Tibial nerve (tissue), 4 donors: ENCODE measurements at regions not wholly inside any gene's neighbourhood (a gene's known extent, or its start where the extent isn't known, plus 50 kb on each side); places are given as distances from the start of the nearest gene placed in this dataset.

Experiments used
- DNase-seq, 2 donors: peaks; one replicate each; pipeline ENCODE4 v3.0.0-alpha.2; 2019; ENCODE audit warnings: low spot score in 2 of 2
- H3K27ac ChIP-seq, 4 donors: fragments of 200-600 bp; sonication (generic) in 3 of 4; one replicate each; pipeline ENCODE4 v1.5.1; 2017 to 2019; ENCODE audit warnings: mild to moderate bottlenecking in 1 of 4
- H3K27me3 ChIP-seq, 2 donors: fragments of 200-600 bp; sonication (generic) in 1 of 2; one replicate each; pipeline versions ENCODE4 v1.5.1 to v1.6.0; 2017 to 2019
- H3K36me3 ChIP-seq, 3 donors: fragments of 200-600 bp; sonication (generic); one replicate each; pipeline ENCODE4 v1.5.1; 2018 to 2019
- H3K4me1 ChIP-seq, 4 donors: fragments of 200-600 bp; sonication (generic) in 3 of 4; one replicate each; pipeline ENCODE4 v1.5.1; 2017 to 2019
- H3K4me3 ChIP-seq, 4 donors: fragments of 200-600 bp; sonication (generic) in 3 of 4; one replicate each; pipeline ENCODE4 v1.5.1; 2017 to 2019; ENCODE audit warnings: mild to moderate bottlenecking in 1 of 4, moderate library complexity in 1 of 4
- H3K9me3 ChIP-seq, 4 donors: fragments of 200-600 bp; sonication (generic) in 3 of 4; one replicate each; pipeline ENCODE4 v1.5.1; 2017 to 2019
- EP300 ChIP-seq, 2 donors: sonication (generic); formaldehyde crosslinking; IDR thresholded peaks; one replicate each; pipeline ENCODE4 v1.6.1; 2017; ENCODE audit warnings: antibody characterized with exemption in 2 of 2, mild to moderate bottlenecking in 1 of 2
- POLR2A ChIP-seq, 2 donors: fragments of 450-650 bp; IDR thresholded peaks; one replicate each; pipeline ENCODE4 v1.6.1; 2017; ENCODE audit warnings: antibody characterized with exemption in 2 of 2, mild to moderate bottlenecking in 2 of 2, moderate library complexity in 2 of 2
- whole genome bisulfite sequencing, 2 donors: methylation state at CpG; one replicate each; pipeline ENCODE4 v1.1.5; 2018; 5-methylcytosine and 5-hydroxymethylcytosine counted together
- TF ChIP-seq, protein P1 (sequence below), 5 experiments: fragments of 200-600 bp in 3 of 5; fragments of 450-650 bp in 2 of 5; sonication (generic) in 3 of 5; IDR thresholded peaks; one replicate each; pipeline ENCODE4 v1.5.1; 2016 to 2019; ENCODE audit warnings: antibody characterized with exemption in 5 of 5, mild to moderate bottlenecking in 3 of 5, moderate library complexity in 2 of 5

DNA sequence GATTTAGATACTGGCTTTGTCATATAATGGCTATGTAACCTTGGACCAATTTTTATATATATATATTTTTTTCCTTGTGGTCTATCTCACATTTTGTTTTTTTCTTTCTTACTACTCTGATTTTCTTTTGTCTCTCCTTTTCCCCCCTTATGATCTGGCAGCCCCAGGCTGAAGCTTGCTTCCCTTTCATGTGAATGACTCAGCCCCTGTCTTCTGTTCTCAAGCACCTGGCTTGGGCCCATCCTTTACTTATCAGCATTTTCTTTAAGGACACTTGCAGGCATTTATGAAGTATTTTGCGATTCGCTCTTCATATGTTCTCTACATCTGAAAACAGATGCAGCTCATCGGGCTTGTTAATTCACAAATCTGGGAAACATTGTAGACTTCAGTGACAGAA lies 163.6 kb downstream of the SPRY2 start:
- 95 to 99% methylated on average over 3 of the region's 3 CpGs for WGBS, 2 donors
- DNase-seq = no peak
- no peaks in the 10 kb centered on the region for H3K27me3 ChIP-seq
- H3K9me3 ChIP-seq = no peaks in the 10 kb centered on the region
- no peak overlapping the region for H3K4me3 ChIP-seq
- H3K27ac ChIP-seq = no peak overlapping the region
- H3K4me1 ChIP-seq = no peaks in the 10 kb centered on the region
- TF ChIP-seq, protein P1, sequence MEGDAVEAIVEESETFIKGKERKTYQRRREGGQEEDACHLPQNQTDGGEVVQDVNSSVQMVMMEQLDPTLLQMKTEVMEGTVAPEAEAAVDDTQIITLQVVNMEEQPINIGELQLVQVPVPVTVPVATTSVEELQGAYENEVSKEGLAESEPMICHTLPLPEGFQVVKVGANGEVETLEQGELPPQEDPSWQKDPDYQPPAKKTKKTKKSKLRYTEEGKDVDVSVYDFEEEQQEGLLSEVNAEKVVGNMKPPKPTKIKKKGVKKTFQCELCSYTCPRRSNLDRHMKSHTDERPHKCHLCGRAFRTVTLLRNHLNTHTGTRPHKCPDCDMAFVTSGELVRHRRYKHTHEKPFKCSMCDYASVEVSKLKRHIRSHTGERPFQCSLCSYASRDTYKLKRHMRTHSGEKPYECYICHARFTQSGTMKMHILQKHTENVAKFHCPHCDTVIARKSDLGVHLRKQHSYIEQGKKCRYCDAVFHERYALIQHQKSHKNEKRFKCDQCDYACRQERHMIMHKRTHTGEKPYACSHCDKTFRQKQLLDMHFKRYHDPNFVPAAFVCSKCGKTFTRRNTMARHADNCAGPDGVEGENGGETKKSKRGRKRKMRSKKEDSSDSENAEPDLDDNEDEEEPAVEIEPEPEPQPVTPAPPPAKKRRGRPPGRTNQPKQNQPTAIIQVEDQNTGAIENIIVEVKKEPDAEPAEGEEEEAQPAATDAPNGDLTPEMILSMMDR (IDR thresholded peaks at IDR 0.05) = no peak
- no peak for TF ChIP-seq EP300 (IDR thresholded peaks at IDR 0.05)
- TF ChIP-seq POLR2A (IDR thresholded peaks at IDR 0.05) = no peak
- H3K36me3 ChIP-seq = no peaks in the 10 kb centered on the region

DNA sequence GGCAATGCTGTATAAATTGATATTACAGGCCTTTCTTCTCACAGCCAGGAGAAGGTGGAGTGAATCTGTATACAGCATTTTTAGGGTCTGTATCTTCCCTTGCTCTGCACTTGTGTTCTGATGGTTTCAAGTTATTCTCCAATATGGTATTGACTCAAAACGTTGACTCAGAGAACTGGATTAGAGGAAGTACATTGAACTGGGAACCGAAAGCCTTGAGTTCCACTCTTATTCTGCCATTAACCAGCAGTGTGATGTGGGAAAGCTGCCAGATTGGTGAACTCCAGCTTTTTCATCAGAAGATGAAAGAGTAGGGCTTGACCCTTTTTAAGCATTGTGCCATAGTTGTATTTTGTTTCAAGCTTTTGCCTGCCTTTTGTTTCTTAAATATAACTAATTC lies 167.7 kb downstream of the SPRY2 start:
- no peak for TF ChIP-seq POLR2A (IDR thresholded peaks at IDR 0.05)
- peak in 1 of 2 donors; percentile 54 for TF ChIP-seq EP300 (IDR thresholded peaks at IDR 0.05)
- TF ChIP-seq, protein P1 (IDR thresholded peaks at IDR 0.05) = no peak
- Histone ChIP-seq H3K9me3 (no peaks in the 10 kb centered on the region), H3K4me3 (no peak overlapping the region), H3K27ac (no peak overlapping the region), H3K4me1 (no peaks in the 10 kb centered on the region), H3K27me3 (no peaks in the 10 kb centered on the region), H3K36me3 (no peaks in the 10 kb centered on the region)
- 28 to 33% methylated on average over 2 of the region's 2 CpGs for WGBS, 2 donors
- peak in 1 of 2 donors; percentile 39 for DNase-seq

DNA sequence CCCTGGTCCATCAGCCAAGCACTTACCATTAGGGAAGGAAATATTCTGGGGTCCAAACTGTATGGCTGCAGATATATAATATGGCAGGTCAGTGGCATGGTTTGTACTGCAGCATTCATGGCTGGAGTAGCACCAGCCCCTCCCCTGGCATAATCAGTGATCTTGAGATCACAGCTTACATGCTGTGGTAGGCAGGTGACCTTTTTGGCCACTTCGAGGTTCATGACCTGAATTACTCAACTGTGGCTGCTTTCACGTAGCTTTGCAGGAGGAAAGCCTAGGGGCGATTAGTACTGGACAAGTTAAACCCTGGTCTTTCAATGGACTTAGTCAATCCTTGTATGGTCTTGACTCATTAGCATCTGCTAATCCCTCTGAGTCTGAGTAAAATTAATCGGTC lies 169.8 kb downstream of the SPRY2 start:
- H3K4me3 ChIP-seq = no peak overlapping the region
- H3K27ac ChIP-seq = no peak overlapping the region
- no peaks in the 10 kb centered on the region for H3K9me3 ChIP-seq
- 79 to 80% methylated on average over 4 of the region's 4 CpGs for WGBS, 2 donors
- TF ChIP-seq EP300 (IDR thresholded peaks at IDR 0.05) (no peak), POLR2A (IDR thresholded peaks at IDR 0.05) (no peak)
- TF ChIP-seq, protein P1 (IDR thresholded peaks at IDR 0.05) = no peak
- H3K27me3 ChIP-seq = no peaks in the 10 kb centered on the region
- DNase-seq = no peak
- H3K36me3 ChIP-seq = no peaks in the 10 kb centered on the region
- no peaks in the 10 kb centered on the region for H3K4me1 ChIP-seq

DNA sequence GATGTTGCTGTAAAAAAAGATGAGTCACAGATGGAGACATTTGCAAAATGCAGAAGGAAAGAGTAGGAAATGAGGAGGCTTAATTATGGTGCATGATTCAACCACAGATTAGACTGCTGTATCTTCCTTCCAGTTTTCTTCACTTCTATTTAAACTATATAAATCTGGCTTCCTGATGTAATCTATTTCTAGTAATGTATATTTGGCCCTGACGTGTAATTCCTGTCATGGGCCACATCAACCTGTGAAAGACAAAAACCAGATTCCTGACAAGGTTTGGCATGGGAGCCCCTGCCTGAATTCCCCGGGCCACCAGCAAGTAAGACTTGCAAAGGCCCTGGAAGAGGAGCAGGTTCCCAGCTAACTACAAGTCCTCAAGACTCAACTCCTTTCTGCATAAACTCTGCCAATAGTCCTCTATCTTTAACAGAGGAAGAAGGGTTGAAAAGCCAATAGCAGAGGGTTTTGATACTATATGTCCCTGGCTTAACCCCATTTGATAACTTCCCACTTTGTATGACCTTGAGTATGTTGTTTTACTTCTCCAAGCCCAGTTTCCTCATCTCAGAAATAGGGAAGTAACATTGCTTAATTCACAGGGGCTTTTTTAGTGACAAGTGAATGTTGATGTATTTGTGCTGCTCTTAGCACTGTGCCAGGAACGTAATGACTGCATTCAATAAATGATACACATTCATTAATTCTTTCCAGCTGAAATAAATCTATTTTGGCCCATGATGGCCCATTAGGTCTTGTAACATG lies 172.7 kb downstream of the SPRY2 start:
- Histone ChIP-seq H3K27ac (no peak overlapping the region), H3K9me3 (no peaks in the 10 kb centered on the region), H3K27me3 (no peaks in the 10 kb centered on the region), H3K36me3 (no peaks in the 10 kb centered on the region), H3K4me1 (no peaks in the 10 kb centered on the region), H3K4me3 (no peak overlapping the region)
- TF ChIP-seq EP300 (IDR thresholded peaks at IDR 0.05) (peak; percentile 15 to 55), POLR2A (IDR thresholded peaks at IDR 0.05) (no peak)
- DNase-seq = no peak
- 79 to 80% methylated on average over 3 of the region's 3 CpGs for WGBS, 2 donors

DNA sequence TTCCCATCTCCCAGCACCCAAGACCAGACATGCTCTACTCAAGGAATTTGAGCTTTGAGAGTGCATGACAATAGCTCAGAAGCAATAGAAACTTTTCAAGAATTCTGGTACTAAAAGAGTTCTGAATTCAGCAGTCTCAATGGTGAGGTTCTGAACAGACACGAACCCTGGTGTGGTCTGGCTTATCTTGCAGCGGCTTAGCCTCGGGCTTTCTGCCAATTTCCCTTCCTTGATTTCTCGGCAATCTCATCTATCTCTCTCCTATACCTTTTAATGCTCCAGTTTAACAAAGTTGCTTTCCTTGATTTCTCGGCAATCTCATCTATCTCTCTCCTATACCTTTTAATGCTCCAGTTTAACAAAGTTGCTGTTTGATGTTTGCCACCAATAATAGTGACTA lies 174.6 kb downstream of the SPRY2 start:
- Histone ChIP-seq H3K27me3 (no peaks in the 10 kb centered on the region), H3K9me3 (no peaks in the 10 kb centered on the region), H3K36me3 (no peaks in the 10 kb centered on the region), H3K4me3 (no peak overlapping the region), H3K4me1 (no peaks in the 10 kb centered on the region), H3K27ac (no peak overlapping the region)
- WGBS, 2 donors = 71 to 73% methylated on average over 5 of the region's 5 CpGs
- DNase-seq = no peak
- TF ChIP-seq EP300 (IDR thresholded peaks at IDR 0.05) (no peak), POLR2A (IDR thresholded peaks at IDR 0.05) (no peak)
- TF ChIP-seq, protein P1 (IDR thresholded peaks at IDR 0.05) = no peak
